Tibial nerve (tissue), 4 donors: ENCODE measurements at regions not wholly inside any gene's neighbourhood (a gene's known extent, or its start where the extent isn't known, plus 50 kb on each side); places are given as distances from the start of the nearest gene placed in this dataset.

ENCODE experiments used
- CTCF ChIP-seq, 5 experiments: fragments of 200-600 bp in 3 of 5; fragments of 450-650 bp in 2 of 5; sonication (generic) in 3 of 5; IDR thresholded peaks; one replicate each; pipeline ENCODE4 v1.5.1; 2016 to 2019; ENCODE audit warnings: antibody characterized with exemption in 5 of 5, mild to moderate bottlenecking in 3 of 5, moderate library complexity in 2 of 5
- EP300 ChIP-seq, 2 donors: sonication (generic); formaldehyde crosslinking; IDR thresholded peaks; one replicate each; pipeline ENCODE4 v1.6.1; 2017; ENCODE audit warnings: antibody characterized with exemption in 2 of 2, mild to moderate bottlenecking in 1 of 2

- TF ChIP-seq CTCF (IDR thresholded peaks at IDR 0.05) (no peak), EP300 (IDR thresholded peaks at IDR 0.05) (no peak)
Observed at GRCh38 chr2:65536596-65536995, 104.2 kb upstream of the SPRED2 start.
